Middle frontal gyrus (tissue), 1 donor: ENCODE measurements at regions not wholly inside any gene's neighbourhood (a gene's known extent, or its start where the extent isn't known, plus 50 kb on each side); places are given as distances from the start of the nearest gene placed in this dataset.

ENCODE experiments used
- DNase-seq: peaks from one replicate; pipeline ENCODE4 v3.0.0-alpha.2; 2015; ENCODE audit warnings: low spot score; ENCODE audit errors: extremely low spot score

- DNase-seq, result no peak
Measured at GRCh38 chr15:31241888-31242522, 84.6 kb upstream of the KLF13 start.

DNA sequence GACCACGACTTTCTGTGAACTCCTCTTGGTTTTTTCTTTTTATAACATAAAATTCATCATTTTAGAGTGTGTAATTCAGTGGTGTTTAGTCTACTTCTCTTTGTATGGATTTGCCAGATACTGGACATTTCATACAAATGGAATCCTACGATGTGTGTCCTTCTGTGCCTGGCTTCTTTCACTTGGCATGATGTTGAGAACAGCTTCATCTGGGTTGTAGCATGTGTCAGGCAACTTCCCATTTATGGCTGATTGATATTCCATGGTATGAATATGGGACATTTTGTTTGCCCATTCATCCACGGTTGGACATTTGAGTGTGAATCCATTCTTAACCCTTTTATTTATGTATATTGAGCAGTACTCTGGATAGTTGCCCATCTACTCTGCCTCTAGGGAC lies 82.7 kb upstream of the KLF13 start:
- no peak for DNase-seq

DNA sequence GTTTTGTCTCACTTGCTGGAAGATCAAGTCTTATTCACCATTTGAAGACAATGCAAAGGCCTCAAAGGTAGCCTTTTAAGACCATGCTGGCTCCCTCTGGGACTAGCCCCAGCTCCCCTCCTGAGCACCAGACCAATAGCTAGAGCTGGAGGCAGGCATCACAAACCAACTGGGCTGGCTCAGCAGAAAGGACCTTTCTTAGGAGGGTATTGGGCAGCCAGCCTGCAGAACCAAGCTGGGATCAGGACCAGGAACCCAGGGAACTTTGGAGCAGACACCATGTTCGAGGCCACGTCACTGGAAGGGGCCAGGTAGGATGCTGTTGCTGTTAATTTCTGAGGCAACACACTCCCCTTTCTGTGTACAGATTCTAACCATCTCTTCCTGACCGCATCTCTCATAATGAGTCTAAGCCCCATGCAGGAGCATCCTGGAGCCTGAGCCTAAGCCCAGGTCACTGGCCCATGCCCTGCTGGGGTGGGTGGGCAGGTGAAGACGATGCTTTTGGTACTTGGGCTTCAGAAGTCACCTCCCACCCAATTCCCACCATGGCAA lies 81.4 kb upstream of the KLF13 start:
- DNase-seq, result no peak

- DNase-seq, result no peak
Measured at GRCh38 chr15:31245756-31246155, 80.9 kb upstream of the KLF13 start.

- no peak for DNase-seq
Measured at GRCh38 chr15:31247404-31247803, 79.2 kb upstream of the KLF13 start.

GRCh38 chr15:31248263-31248662 lies 78.4 kb upstream of the KLF13 start:
- DNase-seq, result no peak

DNA sequence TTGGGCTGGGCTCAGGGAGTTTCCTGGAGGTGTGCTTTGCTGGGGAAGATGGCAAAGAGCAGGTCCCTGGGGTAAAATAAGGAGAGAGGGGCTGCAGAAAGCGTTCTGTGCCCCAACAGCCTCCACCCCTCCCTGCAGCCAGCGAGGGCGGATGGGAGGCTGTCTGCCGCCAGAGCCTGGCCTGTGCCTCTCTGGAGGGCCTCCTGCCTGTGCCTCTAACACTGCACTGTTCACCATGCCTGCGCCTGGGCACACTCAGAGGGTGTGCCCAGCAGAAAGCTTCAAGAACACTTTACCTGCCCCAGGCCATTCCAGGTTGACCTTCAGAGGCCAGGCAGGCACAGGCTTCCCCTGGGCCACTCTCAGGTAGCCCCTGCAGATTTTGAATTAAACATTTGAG lies 77.7 kb upstream of the KLF13 start:
- no peak for DNase-seq

DNA sequence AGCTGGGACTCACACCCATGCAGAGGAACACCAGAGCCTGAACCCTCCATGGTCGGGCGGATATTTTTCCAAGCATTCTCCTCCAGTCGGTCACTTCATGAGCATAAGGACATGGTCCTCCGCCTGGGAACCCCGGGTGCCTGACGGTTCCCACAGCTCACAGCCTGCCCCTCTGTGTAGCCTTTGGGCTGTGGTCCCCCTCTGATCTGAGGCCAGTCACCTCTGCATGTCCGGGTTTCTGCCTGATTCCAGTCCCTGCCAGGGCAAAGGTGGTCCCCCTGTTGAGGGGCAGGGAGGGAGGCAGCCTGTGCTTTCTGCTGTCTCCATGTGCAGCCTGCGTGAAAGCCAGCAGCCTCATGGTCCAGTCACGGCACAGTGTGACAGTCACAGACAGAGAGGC lies 76.6 kb upstream of the KLF13 start:
- DNase-seq, result no peak

- DNase-seq, result no peak
Measured at GRCh38 chr15:31251165-31251564, 75.5 kb upstream of the KLF13 start.

GRCh38 chr15:31252171-31252785 lies 74.4 kb upstream of the KLF13 start:
- no peak for DNase-seq

DNA sequence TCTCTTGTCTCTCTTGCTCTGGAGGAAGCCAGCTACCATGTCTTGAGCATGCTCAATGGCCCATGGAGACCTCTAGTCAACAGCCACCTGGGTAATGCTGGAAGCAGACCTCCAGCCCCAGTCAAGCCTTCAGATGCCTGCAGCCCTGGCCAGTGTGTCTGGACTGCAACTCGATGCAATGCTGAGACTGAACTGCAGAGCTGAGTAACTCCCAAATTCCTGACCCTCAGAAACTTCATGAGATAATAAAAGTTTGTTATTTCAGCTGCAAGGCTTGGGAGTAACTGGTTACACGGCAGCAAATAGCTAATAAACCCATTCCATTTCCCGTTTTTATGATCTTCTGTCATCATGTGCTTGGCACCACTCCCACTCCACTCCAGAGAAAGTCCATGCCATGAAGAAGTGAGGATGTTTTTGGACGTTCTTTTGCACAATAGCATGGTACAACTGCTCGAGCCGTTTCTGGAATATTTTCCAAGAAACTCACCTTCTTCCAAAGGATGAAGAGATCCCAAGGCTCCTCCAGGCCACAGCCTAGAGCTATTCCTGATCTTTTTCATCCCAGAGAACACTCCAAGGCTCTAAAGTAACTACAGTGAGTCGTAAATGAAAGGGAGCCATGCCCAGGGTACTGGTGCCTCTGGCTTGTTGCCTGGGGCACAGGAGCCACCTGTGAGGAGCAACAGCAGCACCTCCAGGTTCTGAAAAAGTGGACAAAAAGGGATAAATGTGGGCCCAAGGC lies 72.0 kb upstream of the KLF13 start:
- DNase-seq, result no peak

GRCh38 chr15:31255176-31255510 lies 71.5 kb upstream of the KLF13 start:
- no peak for DNase-seq

- DNase-seq, result no peak
Measured at GRCh38 chr15:31255732-31256377, 70.8 kb upstream of the KLF13 start.

- no peak for DNase-seq
Measured at GRCh38 chr15:31256378-31257265, 70.0 kb upstream of the KLF13 start.

- DNase-seq, result no peak
Measured at GRCh38 chr15:31257286-31257685, 69.3 kb upstream of the KLF13 start.

DNA sequence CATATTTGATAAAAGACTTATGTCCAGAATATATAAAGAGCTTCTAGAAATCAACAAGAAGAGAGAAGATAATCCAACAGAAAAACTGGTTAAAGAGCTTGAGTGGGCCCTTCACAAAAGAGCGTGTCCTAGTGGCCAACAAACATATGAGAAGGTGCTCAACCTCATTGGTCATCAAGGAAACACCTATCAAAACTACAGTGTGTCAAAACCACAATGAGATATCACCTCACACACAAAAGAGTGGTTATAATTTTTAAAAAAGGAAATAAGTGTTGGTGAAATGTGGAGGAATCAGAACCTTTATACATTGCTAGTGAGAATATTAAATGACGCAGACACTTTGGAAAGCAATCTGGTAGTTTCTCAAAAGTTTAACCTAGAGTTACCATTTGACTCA lies 68.4 kb upstream of the KLF13 start:
- DNase-seq, result no peak

- no peak for DNase-seq
Measured at GRCh38 chr15:31259562-31260252, 66.9 kb upstream of the KLF13 start.

- no peak for DNase-seq
Measured at GRCh38 chr15:31260646-31261265, 65.9 kb upstream of the KLF13 start.

GRCh38 chr15:31261266-31262142 lies 65.1 kb upstream of the KLF13 start:
- no peak for DNase-seq
